DOHH2 (cell line): ENCODE measurements at regions not wholly inside any gene's neighbourhood (a gene's known extent, or its start where the extent isn't known, plus 50 kb on each side); places are given as distances from the start of the nearest gene placed in this dataset.

Experiments
- H3F3A ChIP-seq: fragments of 200-600 bp; sonication (generic), shearing (Covaris generic); 2 replicates; pipeline ENCODE4 v1.6.0; 2016; ENCODE audit warnings: antibody characterized with exemption, mild to moderate bottlenecking; ENCODE audit not compliant: control insufficient read depth, insufficient read depth
- H3K27ac ChIP-seq: fragments of 200-600 bp; sonication (generic); 2 replicates; pipeline ENCODE4 v1.5.1; 2014; ENCODE audit warnings: low read depth, mild to moderate bottlenecking, low read length, moderate library complexity
- H3K27me3 ChIP-seq: fragments of 200-600 bp; sonication (generic); 2 replicates; pipeline ENCODE4 v1.6.1; 2014; ENCODE audit warnings: mild to moderate bottlenecking, low read length, mixed read lengths; ENCODE audit not compliant: control insufficient read depth
- H3K36me3 ChIP-seq: fragments of 200-600 bp; sonication (generic); 2 replicates; pipeline ENCODE4 v1.6.1; 2014; ENCODE audit warnings: mild to moderate bottlenecking, low read length, moderate library complexity, mixed read lengths; ENCODE audit not compliant: control insufficient read depth
- H3K4me1 ChIP-seq: fragments of 200-600 bp; sonication (generic); 2 replicates; pipeline ENCODE4 v1.6.1; 2014; ENCODE audit warnings: mild to moderate bottlenecking, low read length, mixed read lengths; ENCODE audit not compliant: control insufficient read depth
- H3K4me2 ChIP-seq: fragments of 200-600 bp; sonication (generic); 2 replicates; pipeline ENCODE4 v1.6.0; 2014; ENCODE audit warnings: mild to moderate bottlenecking, low read length, moderate library complexity
- H3K4me3 ChIP-seq: fragments of 200-600 bp; sonication (generic); 2 replicates; pipeline ENCODE4 v1.5.1; 2014; ENCODE audit warnings: mild to moderate bottlenecking, low read length, mixed read lengths
- H3K79me2 ChIP-seq: fragments of 200-600 bp; sonication (generic); 2 replicates; pipeline ENCODE4 v1.6.1; 2014; ENCODE audit warnings: mild to moderate bottlenecking, low read length, mixed read lengths; ENCODE audit not compliant: control insufficient read depth
- H3K9me2 ChIP-seq: fragments of 200-600 bp; sonication (generic); replicated peaks from 2 replicates; pipeline ENCODE4 v1.6.1; 2014; ENCODE audit warnings: mild to moderate bottlenecking, low read length, mixed read lengths; ENCODE audit not compliant: control insufficient read depth
- H3K9me3 ChIP-seq: fragments of 200-600 bp; sonication (generic); 2 replicates; pipeline ENCODE4 v1.6.1; 2014; ENCODE audit warnings: antibody characterized with exemption, low read length, mixed read lengths; ENCODE audit not compliant: control insufficient read depth, insufficient read depth
- H4K20me1 ChIP-seq: fragments of 200-600 bp; sonication (generic); 2 replicates; pipeline ENCODE4 v1.6.0; 2014; ENCODE audit warnings: low read depth, mild to moderate bottlenecking, antibody characterized with exemption, low read length, moderate library complexity; ENCODE audit not compliant: control insufficient read depth, insufficient read depth
- EZH2phosphoT487 ChIP-seq: fragments of 200-600 bp; sonication (generic); IDR thresholded peaks from 2 replicates; pipeline ENCODE4 v1.6.1; 2017; ENCODE audit warnings: borderline replicate concordance, mild to moderate bottlenecking, antibody characterized with exemption, low read length, moderate library complexity, mixed read lengths
- TF ChIP-seq, protein P1 (sequence below): fragments of 200-600 bp; sonication (generic); IDR thresholded peaks from one replicate; pipeline ENCODE4 v1.5.1; 2014; ENCODE audit warnings: antibody characterized with exemption, mild to moderate bottlenecking, low read depth, low read length; ENCODE audit not compliant: poor library complexity, severe bottlenecking

DNA sequence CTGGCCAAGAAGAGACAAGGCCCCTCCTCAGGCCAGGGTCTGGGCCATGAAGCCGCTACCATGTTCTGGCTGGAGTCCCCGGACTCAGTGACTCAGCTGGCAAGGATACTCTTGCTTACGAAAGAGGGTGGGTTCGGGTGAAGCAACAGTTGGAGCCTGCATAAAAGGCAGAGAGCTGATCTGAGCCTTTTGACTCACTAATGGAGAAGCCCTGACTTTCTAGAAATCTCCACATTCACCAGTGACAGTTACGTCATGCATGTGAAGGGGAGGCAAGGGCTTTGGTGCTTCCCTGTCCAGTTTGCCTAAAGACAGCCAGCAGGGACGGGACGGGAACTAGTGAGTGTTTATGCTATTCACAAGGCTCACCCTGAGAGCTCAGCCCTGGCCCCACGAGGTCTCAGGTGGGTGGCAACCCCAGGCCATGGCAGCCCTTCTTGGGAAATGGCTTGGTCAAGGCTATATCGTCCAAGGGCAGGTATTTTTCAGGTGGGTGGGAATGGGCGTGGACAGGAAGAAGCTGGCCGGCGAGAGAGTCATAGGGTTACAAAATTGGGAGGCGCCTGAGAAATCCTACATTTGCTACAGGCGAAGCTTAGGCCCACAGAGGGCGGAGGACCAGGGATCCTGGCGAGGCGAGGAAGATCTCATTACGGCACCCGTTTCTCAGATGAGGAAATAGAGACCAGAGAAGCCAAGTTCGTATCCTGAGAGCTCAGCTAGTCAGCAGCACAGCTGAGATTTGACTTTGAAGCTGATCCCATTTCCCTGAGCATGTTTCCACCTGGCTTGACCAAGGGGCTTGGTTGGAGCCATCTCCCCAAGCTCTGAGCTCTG, 314.6 kb downstream of the BCL11B start:
- no peaks in the 10 kb centered on the region for H3K9me2 ChIP-seq
- no peak overlapping the region for H3K27ac ChIP-seq
- no peaks in the 10 kb centered on the region for H3K27me3 ChIP-seq
- no peaks in the 10 kb centered on the region for H3K9me3 ChIP-seq
- H3K4me1 ChIP-seq: no peaks in the 10 kb centered on the region
- no peak overlapping the region for H3K4me3 ChIP-seq
- H3K36me3 ChIP-seq: no peaks in the 10 kb centered on the region
- no peaks in the 10 kb centered on the region for H3F3A ChIP-seq
- H4K20me1 ChIP-seq: no peaks in the 10 kb centered on the region
- TF ChIP-seq EZH2phosphoT487: no peak
- TF ChIP-seq, protein P1, sequence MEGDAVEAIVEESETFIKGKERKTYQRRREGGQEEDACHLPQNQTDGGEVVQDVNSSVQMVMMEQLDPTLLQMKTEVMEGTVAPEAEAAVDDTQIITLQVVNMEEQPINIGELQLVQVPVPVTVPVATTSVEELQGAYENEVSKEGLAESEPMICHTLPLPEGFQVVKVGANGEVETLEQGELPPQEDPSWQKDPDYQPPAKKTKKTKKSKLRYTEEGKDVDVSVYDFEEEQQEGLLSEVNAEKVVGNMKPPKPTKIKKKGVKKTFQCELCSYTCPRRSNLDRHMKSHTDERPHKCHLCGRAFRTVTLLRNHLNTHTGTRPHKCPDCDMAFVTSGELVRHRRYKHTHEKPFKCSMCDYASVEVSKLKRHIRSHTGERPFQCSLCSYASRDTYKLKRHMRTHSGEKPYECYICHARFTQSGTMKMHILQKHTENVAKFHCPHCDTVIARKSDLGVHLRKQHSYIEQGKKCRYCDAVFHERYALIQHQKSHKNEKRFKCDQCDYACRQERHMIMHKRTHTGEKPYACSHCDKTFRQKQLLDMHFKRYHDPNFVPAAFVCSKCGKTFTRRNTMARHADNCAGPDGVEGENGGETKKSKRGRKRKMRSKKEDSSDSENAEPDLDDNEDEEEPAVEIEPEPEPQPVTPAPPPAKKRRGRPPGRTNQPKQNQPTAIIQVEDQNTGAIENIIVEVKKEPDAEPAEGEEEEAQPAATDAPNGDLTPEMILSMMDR: no peak
- no peak overlapping the region for H3K4me2 ChIP-seq
- no peaks in the 10 kb centered on the region for H3K79me2 ChIP-seq

GRCh38 chr14:98958048-98958631, 313.9 kb downstream of the BCL11B start:
- Histone ChIP-seq H3K27ac (no peak overlapping the region), H3K27me3 (no peaks in the 10 kb centered on the region), H3K4me1 (no peaks in the 10 kb centered on the region), H4K20me1 (no peaks in the 10 kb centered on the region), H3K9me3 (no peaks in the 10 kb centered on the region), H3K9me2 (no peaks in the 10 kb centered on the region), H3K4me2 (no peak overlapping the region), H3K79me2 (no peaks in the 10 kb centered on the region), H3K36me3 (no peaks in the 10 kb centered on the region), H3F3A (no peaks in the 10 kb centered on the region), H3K4me3 (no peak overlapping the region)
- TF ChIP-seq EZH2phosphoT487: no peak
- TF ChIP-seq, protein P1: no peak

GRCh38 chr14:98958632-98959031, 313.4 kb downstream of the BCL11B start:
- Histone ChIP-seq H3K27ac (no peak overlapping the region), H4K20me1 (no peaks in the 10 kb centered on the region), H3K4me3 (no peak overlapping the region), H3K27me3 (no peaks in the 10 kb centered on the region), H3K36me3 (no peaks in the 10 kb centered on the region), H3K79me2 (no peaks in the 10 kb centered on the region), H3F3A (no peaks in the 10 kb centered on the region), H3K9me3 (no peaks in the 10 kb centered on the region), H3K4me1 (no peaks in the 10 kb centered on the region), H3K4me2 (no peak overlapping the region), H3K9me2 (no peaks in the 10 kb centered on the region)
- TF ChIP-seq, protein P1: no peak
- no peak for TF ChIP-seq EZH2phosphoT487
